ENCODE measurements at regions not wholly inside any gene's neighbourhood (a gene's known extent, or its start where the extent isn't known, plus 50 kb on each side); places are given as distances from the start of the nearest gene placed in this dataset.

DNA sequence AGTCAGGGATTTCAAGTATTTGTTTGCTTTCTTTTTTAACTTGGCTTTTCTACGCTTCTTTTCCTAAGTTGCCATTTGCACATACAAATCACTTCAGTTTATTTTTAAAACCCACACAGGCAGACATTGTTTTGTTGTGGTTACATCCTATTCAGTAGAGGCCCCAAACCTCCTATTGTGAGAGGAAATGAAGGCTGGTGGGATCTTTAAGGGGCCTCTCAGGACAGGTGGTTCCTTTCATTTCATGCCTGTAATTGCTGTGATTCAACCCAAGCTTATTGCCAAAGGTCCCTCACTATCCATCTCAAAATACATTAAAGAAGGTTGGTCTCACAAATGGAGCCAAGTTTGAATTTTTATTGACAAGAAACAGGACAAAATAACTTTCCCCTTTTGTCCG is 257.1 kb downstream of the ADAMTS20 start:
- no peak overlapping the region for H3K9ac ChIP-seq (ENCODE audit: insufficient read depth, low read length)
- H3K4me2 ChIP-seq (ENCODE audit: extremely low read depth, insufficient read depth, low read length): no peak overlapping the region
- H3K27ac ChIP-seq (ENCODE audit: insufficient read depth, low read length): no peak overlapping the region

DNA sequence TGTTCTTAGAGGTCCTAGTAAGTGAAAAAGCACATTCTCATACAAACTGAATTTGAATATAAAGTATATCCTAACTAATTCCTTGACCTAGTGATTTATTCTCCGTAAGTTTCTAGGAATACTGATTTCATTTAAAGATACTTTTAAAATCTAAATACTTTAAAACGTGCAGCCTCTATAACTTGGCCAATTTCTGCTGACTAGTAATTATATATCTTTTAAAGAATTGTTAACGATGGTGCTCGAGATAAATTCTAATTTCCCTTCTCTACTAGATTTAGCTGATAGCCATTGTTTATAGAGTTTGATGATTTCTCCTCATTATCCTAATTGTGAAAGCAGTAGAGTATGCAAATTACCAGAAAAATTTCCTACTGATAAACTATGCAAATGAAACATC is 257.9 kb downstream of the ADAMTS20 start:
- Histone ChIP-seq H3K9ac (ENCODE audit: insufficient read depth, low read length) (no peak overlapping the region), H3K79me2 (ENCODE audit: control insufficient read depth, insufficient read depth, low read length) (no peaks in the 10 kb centered on the region), H3K9me3 (ENCODE audit: control insufficient read depth, insufficient read depth, low read depth, low read length) (no peaks in the 10 kb centered on the region), H2AFZ (ENCODE audit: low read length) (no peak overlapping the region), H3K27me3 (ENCODE audit: control insufficient read depth, insufficient read depth, low read length) (no peaks in the 10 kb centered on the region), H3K4me1 (ENCODE audit: control insufficient read depth, extremely low read depth, insufficient read depth, low read length) (no peaks in the 10 kb centered on the region), H3K36me3 (ENCODE audit: control insufficient read depth, insufficient read depth, low read length) (no peaks in the 10 kb centered on the region), H3K4me2 (ENCODE audit: extremely low read depth, insufficient read depth, low read length) (no peak overlapping the region), H3K27ac (ENCODE audit: insufficient read depth, low read length) (no peak overlapping the region), H4K20me1 (ENCODE audit: control insufficient read depth, extremely low read depth, insufficient read depth, low read length) (no peaks in the 10 kb centered on the region), H3K4me3 (replicated peaks in 1 of 4; ENCODE audit: control extremely low read depth in 1 of 4, insufficient read depth in 1 of 4, low read depth in 3 of 4, low read length in 4 of 4) (no peak overlapping the region)
- TF ChIP-seq, protein P1, sequence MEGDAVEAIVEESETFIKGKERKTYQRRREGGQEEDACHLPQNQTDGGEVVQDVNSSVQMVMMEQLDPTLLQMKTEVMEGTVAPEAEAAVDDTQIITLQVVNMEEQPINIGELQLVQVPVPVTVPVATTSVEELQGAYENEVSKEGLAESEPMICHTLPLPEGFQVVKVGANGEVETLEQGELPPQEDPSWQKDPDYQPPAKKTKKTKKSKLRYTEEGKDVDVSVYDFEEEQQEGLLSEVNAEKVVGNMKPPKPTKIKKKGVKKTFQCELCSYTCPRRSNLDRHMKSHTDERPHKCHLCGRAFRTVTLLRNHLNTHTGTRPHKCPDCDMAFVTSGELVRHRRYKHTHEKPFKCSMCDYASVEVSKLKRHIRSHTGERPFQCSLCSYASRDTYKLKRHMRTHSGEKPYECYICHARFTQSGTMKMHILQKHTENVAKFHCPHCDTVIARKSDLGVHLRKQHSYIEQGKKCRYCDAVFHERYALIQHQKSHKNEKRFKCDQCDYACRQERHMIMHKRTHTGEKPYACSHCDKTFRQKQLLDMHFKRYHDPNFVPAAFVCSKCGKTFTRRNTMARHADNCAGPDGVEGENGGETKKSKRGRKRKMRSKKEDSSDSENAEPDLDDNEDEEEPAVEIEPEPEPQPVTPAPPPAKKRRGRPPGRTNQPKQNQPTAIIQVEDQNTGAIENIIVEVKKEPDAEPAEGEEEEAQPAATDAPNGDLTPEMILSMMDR (conservative IDR thresholded peaks at IDR 0.05 in 1 of 2, IDR thresholded peaks at IDR 0.05 in 1 of 2; ENCODE audit: low read depth in 1 of 2, low read length in 2 of 2): no peak
- TF ChIP-seq EZH2 (IDR thresholded peaks at IDR 0.05; ENCODE audit: low read length, missing control alignments): no peak
- no peak for DNase-seq (ENCODE audit: low read depth in 2 of 2)

More for the DNA sequence above, 257.1 kb downstream of the ADAMTS20 start:
- Histone ChIP-seq H3K4me3 (replicated peaks in 1 of 4; ENCODE audit: control extremely low read depth in 1 of 4, insufficient read depth in 1 of 4, low read depth in 3 of 4, low read length in 4 of 4) (no peak overlapping the region), H4K20me1 (ENCODE audit: control insufficient read depth, extremely low read depth, insufficient read depth, low read length) (no peaks in the 10 kb centered on the region), H3K27me3 (ENCODE audit: control insufficient read depth, insufficient read depth, low read length) (no peaks in the 10 kb centered on the region), H3K36me3 (ENCODE audit: control insufficient read depth, insufficient read depth, low read length) (no peaks in the 10 kb centered on the region), H3K4me1 (ENCODE audit: control insufficient read depth, extremely low read depth, insufficient read depth, low read length) (no peaks in the 10 kb centered on the region), H2AFZ (ENCODE audit: low read length) (no peak overlapping the region), H3K9me3 (ENCODE audit: control insufficient read depth, insufficient read depth, low read depth, low read length) (no peaks in the 10 kb centered on the region), H3K79me2 (ENCODE audit: control insufficient read depth, insufficient read depth, low read length) (no peaks in the 10 kb centered on the region)
- DNase-seq (ENCODE audit: low read depth in 2 of 2): peak; percentile 39 to 65
- TF ChIP-seq EZH2 (IDR thresholded peaks at IDR 0.05; ENCODE audit: low read length, missing control alignments): no peak
- TF ChIP-seq, protein P1 (conservative IDR thresholded peaks at IDR 0.05 in 1 of 2, IDR thresholded peaks at IDR 0.05 in 1 of 2; ENCODE audit: low read depth in 1 of 2, low read length in 2 of 2): no peak

DNA sequence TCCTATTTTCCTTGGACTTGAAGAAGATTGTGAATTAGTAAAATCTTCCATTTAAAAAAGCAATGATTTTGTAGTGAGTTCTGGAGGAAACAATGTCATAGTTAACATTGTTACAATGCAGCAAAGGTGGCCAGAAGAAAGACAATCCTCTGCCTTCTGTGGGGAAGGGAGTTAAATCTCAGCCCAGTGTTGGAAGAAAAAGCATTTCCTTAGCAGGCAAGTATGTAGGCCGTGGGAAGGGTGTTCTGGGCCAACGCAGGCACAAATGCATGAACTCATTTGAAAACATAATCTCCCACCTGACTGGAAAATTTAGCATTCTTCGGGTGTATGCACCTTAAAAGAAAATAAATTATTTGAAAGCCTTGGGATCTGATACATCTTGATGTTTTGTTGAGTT is 258.6 kb downstream of the ADAMTS20 start:
- no peaks in the 10 kb centered on the region for H3K27me3 ChIP-seq (ENCODE audit: control insufficient read depth, insufficient read depth, low read length)
- H3K4me3 ChIP-seq (replicated peaks in 1 of 4; ENCODE audit: control extremely low read depth in 1 of 4, insufficient read depth in 1 of 4, low read depth in 3 of 4, low read length in 4 of 4): no peak overlapping the region
- no peaks in the 10 kb centered on the region for H3K79me2 ChIP-seq (ENCODE audit: control insufficient read depth, insufficient read depth, low read length)
- no peaks in the 10 kb centered on the region for H3K9me3 ChIP-seq (ENCODE audit: control insufficient read depth, insufficient read depth, low read depth, low read length)
- peaks cover 3% of the 10 kb centered on the region for H3K4me1 ChIP-seq (ENCODE audit: control insufficient read depth, extremely low read depth, insufficient read depth, low read length)
- H3K4me2 ChIP-seq (ENCODE audit: extremely low read depth, insufficient read depth, low read length): no peak overlapping the region
- no peak overlapping the region for H2AFZ ChIP-seq (ENCODE audit: low read length)
- no peak for TF ChIP-seq EZH2 (IDR thresholded peaks at IDR 0.05; ENCODE audit: low read length, missing control alignments)
- TF ChIP-seq, protein P1 (conservative IDR thresholded peaks at IDR 0.05 in 1 of 2, IDR thresholded peaks at IDR 0.05 in 1 of 2; ENCODE audit: low read depth in 1 of 2, low read length in 2 of 2): no peak
- peak in 1 of 2 donors; percentile 81 for DNase-seq (ENCODE audit: low read depth in 2 of 2)
- H3K9ac ChIP-seq (ENCODE audit: insufficient read depth, low read length): no peak overlapping the region
- H4K20me1 ChIP-seq (ENCODE audit: control insufficient read depth, extremely low read depth, insufficient read depth, low read length): no peaks in the 10 kb centered on the region
- H3K36me3 ChIP-seq (ENCODE audit: control insufficient read depth, insufficient read depth, low read length): no peaks in the 10 kb centered on the region
- H3K27ac ChIP-seq (ENCODE audit: insufficient read depth, low read length): no peak overlapping the region

All from fibroblast of lung (primary cell).